ENCODE measurements at regions not wholly inside any gene's neighbourhood (a gene's known extent, or its start where the extent isn't known, plus 50 kb on each side); places are given as distances from the start of the nearest gene placed in this dataset.

DNA sequence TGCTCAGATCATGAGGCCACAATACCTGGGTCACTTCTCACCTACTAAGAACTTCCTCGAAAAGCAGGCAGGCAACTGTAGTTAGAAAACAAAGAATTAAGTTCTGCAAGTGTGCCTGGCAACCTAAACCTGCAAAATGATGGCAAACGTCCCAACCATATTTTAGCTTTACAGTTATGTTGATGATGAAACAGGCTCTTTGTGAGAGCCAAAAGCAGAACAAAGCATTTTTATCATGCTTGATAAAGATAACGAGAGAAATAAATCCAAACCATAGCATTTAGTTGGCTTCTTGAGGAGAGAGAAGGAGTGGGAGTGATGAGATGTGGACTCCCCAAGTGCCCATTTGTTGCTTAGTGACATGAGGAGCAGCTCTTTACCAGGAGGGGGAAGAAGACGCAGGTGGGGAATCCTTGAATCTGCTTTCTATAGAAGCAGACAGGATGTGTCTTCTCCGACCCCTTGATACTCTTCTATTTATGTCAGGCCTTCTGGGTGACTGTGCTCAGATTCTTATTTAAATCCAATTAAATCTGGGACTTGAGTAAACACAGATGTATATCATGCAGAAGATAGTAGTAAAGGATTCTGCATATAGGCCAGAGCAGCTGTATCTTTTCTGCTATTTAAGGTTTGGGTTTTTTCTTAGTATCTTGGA is 221.2 kb downstream of the TMEM167A start:
- TF ChIP-seq, protein P1, sequence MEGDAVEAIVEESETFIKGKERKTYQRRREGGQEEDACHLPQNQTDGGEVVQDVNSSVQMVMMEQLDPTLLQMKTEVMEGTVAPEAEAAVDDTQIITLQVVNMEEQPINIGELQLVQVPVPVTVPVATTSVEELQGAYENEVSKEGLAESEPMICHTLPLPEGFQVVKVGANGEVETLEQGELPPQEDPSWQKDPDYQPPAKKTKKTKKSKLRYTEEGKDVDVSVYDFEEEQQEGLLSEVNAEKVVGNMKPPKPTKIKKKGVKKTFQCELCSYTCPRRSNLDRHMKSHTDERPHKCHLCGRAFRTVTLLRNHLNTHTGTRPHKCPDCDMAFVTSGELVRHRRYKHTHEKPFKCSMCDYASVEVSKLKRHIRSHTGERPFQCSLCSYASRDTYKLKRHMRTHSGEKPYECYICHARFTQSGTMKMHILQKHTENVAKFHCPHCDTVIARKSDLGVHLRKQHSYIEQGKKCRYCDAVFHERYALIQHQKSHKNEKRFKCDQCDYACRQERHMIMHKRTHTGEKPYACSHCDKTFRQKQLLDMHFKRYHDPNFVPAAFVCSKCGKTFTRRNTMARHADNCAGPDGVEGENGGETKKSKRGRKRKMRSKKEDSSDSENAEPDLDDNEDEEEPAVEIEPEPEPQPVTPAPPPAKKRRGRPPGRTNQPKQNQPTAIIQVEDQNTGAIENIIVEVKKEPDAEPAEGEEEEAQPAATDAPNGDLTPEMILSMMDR (IDR thresholded peaks at IDR 0.05), result no peak
- TF ChIP-seq POLR2A (IDR thresholded peaks at IDR 0.05), result no peak

All from tibial nerve (tissue), 3 donors.